Transverse colon (tissue), 4 donors: ENCODE measurements at regions not wholly inside any gene's neighbourhood (a gene's known extent, or its start where the extent isn't known, plus 50 kb on each side); places are given as distances from the start of the nearest gene placed in this dataset.

Experiments
- EP300 ChIP-seq: sonication (generic); formaldehyde crosslinking; IDR thresholded peaks from one replicate; pipeline ENCODE4 v1.6.1; 2017; ENCODE audit warnings: antibody characterized with exemption, low read depth
- POLR2A ChIP-seq: fragments of 450-650 bp; IDR thresholded peaks from one replicate; pipeline ENCODE4 v1.6.1; 2016; ENCODE audit warnings: antibody characterized with exemption, mild to moderate bottlenecking, moderate library complexity
- POLR2AphosphoS5 ChIP-seq, 3 donors: sonication (generic); formaldehyde crosslinking; IDR thresholded peaks; one replicate each; pipeline ENCODE4 v1.6.1; 2016; ENCODE audit warnings: antibody characterized with exemption in 3 of 3
- TF ChIP-seq, protein P1 (sequence below), 5 experiments: fragments of 200-600 bp in 3 of 5; fragments of 450-650 bp in 2 of 5; sonication (generic) in 3 of 5; IDR thresholded peaks; 1 replicate in 2 of 5; 2 replicates in 3 of 5; pipeline ENCODE4 v1.5.1; 2016 to 2017; ENCODE audit warnings: antibody characterized with exemption in 5 of 5, inconsistent platforms in 3 of 5, mild to moderate bottlenecking in 2 of 5, moderate library complexity in 1 of 5

DNA sequence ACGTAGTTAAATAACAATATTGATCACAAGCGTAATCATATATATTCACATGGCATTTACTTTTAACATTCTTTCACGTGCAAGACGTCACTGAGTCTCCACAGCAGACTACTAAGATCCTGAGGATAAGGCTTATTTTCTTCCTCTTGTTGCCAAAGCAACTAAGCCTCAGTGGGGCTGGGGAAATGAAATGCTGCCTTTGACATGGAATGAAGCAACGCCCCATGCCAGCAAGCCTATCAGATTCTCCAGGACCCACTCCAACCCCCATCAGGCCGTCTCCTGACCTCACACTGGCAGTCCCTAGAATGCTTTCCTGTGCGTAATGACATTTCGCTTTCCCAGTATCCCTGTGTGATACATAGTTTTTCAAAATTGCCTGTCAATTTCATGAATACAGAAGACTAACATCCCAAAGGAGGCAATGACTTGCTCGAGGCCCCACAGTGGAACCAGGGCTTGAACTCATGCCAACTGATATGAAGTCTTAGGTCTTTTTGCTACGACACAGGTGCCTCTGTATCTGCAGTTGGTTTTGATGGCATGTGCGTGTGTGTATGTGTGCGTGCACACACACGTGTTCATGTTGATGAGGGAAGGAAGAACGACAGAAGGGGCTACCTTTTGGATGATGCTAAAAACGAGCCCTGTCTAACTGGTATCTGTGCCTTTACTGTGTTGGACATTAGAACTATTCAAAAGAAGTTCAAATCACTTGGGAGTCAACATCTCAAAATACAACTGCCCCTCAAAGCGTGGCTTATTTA lies 239.1 kb downstream of the VRK1 start:
- TF ChIP-seq POLR2AphosphoS5 (IDR thresholded peaks at IDR 0.05) (no peak), POLR2A (no peak), EP300 (no peak)
- TF ChIP-seq, protein P1, sequence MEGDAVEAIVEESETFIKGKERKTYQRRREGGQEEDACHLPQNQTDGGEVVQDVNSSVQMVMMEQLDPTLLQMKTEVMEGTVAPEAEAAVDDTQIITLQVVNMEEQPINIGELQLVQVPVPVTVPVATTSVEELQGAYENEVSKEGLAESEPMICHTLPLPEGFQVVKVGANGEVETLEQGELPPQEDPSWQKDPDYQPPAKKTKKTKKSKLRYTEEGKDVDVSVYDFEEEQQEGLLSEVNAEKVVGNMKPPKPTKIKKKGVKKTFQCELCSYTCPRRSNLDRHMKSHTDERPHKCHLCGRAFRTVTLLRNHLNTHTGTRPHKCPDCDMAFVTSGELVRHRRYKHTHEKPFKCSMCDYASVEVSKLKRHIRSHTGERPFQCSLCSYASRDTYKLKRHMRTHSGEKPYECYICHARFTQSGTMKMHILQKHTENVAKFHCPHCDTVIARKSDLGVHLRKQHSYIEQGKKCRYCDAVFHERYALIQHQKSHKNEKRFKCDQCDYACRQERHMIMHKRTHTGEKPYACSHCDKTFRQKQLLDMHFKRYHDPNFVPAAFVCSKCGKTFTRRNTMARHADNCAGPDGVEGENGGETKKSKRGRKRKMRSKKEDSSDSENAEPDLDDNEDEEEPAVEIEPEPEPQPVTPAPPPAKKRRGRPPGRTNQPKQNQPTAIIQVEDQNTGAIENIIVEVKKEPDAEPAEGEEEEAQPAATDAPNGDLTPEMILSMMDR (IDR thresholded peaks at IDR 0.05): no peak
